GM12878 (cell line): ENCODE measurements at regions not wholly inside any gene's neighbourhood (a gene's known extent, or its start where the extent isn't known, plus 50 kb on each side); places are given as distances from the start of the nearest gene placed in this dataset.

Experiments used
- ATAC-seq: fragments of 200-7000 bp; cut with Tn5 transposase; 3 replicates; pipeline ENCODE4 v1.9.1; 2020; ENCODE audit warnings: mild to moderate bottlenecking, moderate library complexity
- BruUV-seq: library from RNA; stranded (reverse); fragments of 400-500 nt; replicated peaks from 2 replicates; lab custom pipeline; 2021; lab: Mats Ljungman, UMichigan
- CTCF ChIA-PET: fragments of 300-600 bp; sonication (Branson Sonifier 250); formaldehyde crosslinking; extraction: SDS; loops from one replicate; lab custom pipeline; 2021; ENCODE audit warnings: inconsistent platforms; lab: Yijun Ruan, JAX
- POLR2A ChIA-PET: fragments of 350-600 bp; formaldehyde crosslinking; extraction: SDS; loops from one replicate; lab custom pipeline; 2021; ENCODE audit warnings: inconsistent platforms; lab: Charles Lee
- RAD21 ChIA-PET: fragments of 300-600 bp; sonication (Branson Sonifier 250); formaldehyde crosslinking; loops from one replicate; lab custom pipeline; 2023; ENCODE audit warnings: antibody characterized with exemption; ENCODE audit not compliant: unreplicated experiment; lab: Charles Lee
- SMC1A ChIA-PET: fragments of 300-600 bp; sonication (Branson Sonifier 250); formaldehyde crosslinking; loops from one replicate; lab custom pipeline; 2023; ENCODE audit not compliant: unreplicated experiment, uncharacterized antibody; lab: Charles Lee
- DNase-seq: peaks from one replicate; pipeline ENCODE4 v3.0.0-alpha.2; 2011; ENCODE audit warnings: low read depth, low spot score
- FAIRE-seq: peaks from 3 replicates; lab custom pipeline; 2011; peaks lifted over from hg19 to GRCh38; lab: Jason Lieb, UNC
- H2AFZ ChIP-seq: 2 replicates; pipeline ENCODE4 v1.6.0; 2011; ENCODE audit warnings: low read depth, low read length, control low read depth; ENCODE audit not compliant: control insufficient read depth
- H3K27ac ChIP-seq: 2 replicates; pipeline ENCODE4 v1.5.1; 2011; ENCODE audit warnings: control low read depth; ENCODE audit not compliant: control insufficient read depth, insufficient read depth
- H3K27me3 ChIP-seq, 2 experiments: replicated peaks in 1 of 2; 2 replicates each; pipeline versions ENCODE4 v1.6.0 to v1.6.1; 2011; ENCODE audit warnings: low read length in 1 of 2; ENCODE audit not compliant: control insufficient read depth in 2 of 2, insufficient read depth in 2 of 2
- H3K36me3 ChIP-seq, 2 experiments: 2 replicates each; pipeline ENCODE4 v1.5.1; 2011; ENCODE audit warnings: low read length in 1 of 2; ENCODE audit not compliant: control insufficient read depth in 2 of 2, insufficient read depth in 2 of 2
- H3K4me1 ChIP-seq: 2 replicates; pipeline ENCODE4 v1.6.1; 2011; ENCODE audit warnings: mild to moderate bottlenecking, low read length, moderate library complexity, mixed read lengths; ENCODE audit not compliant: control insufficient read depth, insufficient read depth
- H3K4me2 ChIP-seq: 2 replicates; pipeline ENCODE4 v1.6.0; 2011; ENCODE audit warnings: control low read depth; ENCODE audit not compliant: control insufficient read depth, insufficient read depth
- H3K4me3 ChIP-seq: fragments of 200-600 bp; sonication (generic); 2 replicates; pipeline ENCODE4 v1.5.1; 2016
- H3K79me2 ChIP-seq: 2 replicates; pipeline ENCODE4 v1.6.0; 2011; ENCODE audit warnings: low read length; ENCODE audit not compliant: control insufficient read depth, insufficient read depth
- H3K9ac ChIP-seq: 2 replicates; pipeline ENCODE4 v1.8.0; 2011; ENCODE audit warnings: low read length, control low read depth, mixed read lengths; ENCODE audit not compliant: control insufficient read depth, insufficient read depth
- H3K9me3 ChIP-seq: replicated peaks from 3 replicates; pipeline ENCODE4 v1.5.1; 2011; ENCODE audit warnings: mild to moderate bottlenecking, low read length; ENCODE audit not compliant: control insufficient read depth, insufficient read depth
- H4K20me1 ChIP-seq: 2 replicates; pipeline ENCODE4 v1.6.0; 2011; ENCODE audit not compliant: control insufficient read depth, insufficient read depth
- CBFB ChIP-seq: IDR thresholded peaks from 2 replicates; pipeline ENCODE4 v1.6.1; 2016; ENCODE audit warnings: antibody characterized with exemption, low read depth
- RBBP5 ChIP-seq: fragments of 200-600 bp; sonication (generic); conservative IDR thresholded peaks from 2 replicates; pipeline ENCODE4 v1.6.1; 2016
- RELA ChIP-seq: fragments of 450-650 bp; IDR thresholded peaks from 2 replicates; pipeline ENCODE4 v1.8.0; 2014; ENCODE audit warnings: borderline replicate concordance; ENCODE audit not compliant: partially characterized antibody
- SREBF1 ChIP-seq: IDR thresholded peaks from 2 replicates; pipeline ENCODE4 v1.6.1; 2012; ENCODE audit warnings: mild to moderate bottlenecking, low read length
- ZNF622 ChIP-seq: fragments of 450-650 bp; IDR thresholded peaks from 2 replicates; pipeline ENCODE4 v1.6.1; 2017; ENCODE audit warnings: mild to moderate bottlenecking, inconsistent platforms
- ZZZ3 ChIP-seq: IDR thresholded peaks from 2 replicates; pipeline ENCODE4 v1.6.1; 2011; ENCODE audit warnings: low read depth; ENCODE audit not compliant: control insufficient read depth, insufficient read length
- WGBS: methylation state at CpG from one replicate; pipeline ENCODE4 v1.1.6; 2016; ENCODE audit warnings: low lambda C conversion rate; ENCODE audit not compliant: insufficient replicate concordance, insufficient coverage; ENCODE audit errors: missing lambda C conversion rate; 5-methylcytosine and 5-hydroxymethylcytosine counted together
- in situ Hi-C: fragments of 300-500 bp; cut with MboI; formaldehyde crosslinking; loops from 9 replicates; pipeline ENCODE4 v1.14.3; 2018; ENCODE audit warnings: mixed read lengths
- intact Hi-C: fragments of 100-400 bp; cut with micrococcal nuclease; formaldehyde crosslinking; loops from one replicate; pipeline ENCODE4 v1.14.2; 2022; ENCODE audit not compliant: unreplicated experiment
- TF ChIP-seq, protein P1 (sequence below): IDR thresholded peaks from 2 replicates; pipeline ENCODE4 v1.6.1; 2011; ENCODE audit warnings: low read depth, mild to moderate bottlenecking, low read length, moderate library complexity, borderline replicate concordance; ENCODE audit errors: extremely low read depth
- TF ChIP-seq, protein P2 (sequence below): IDR thresholded peaks from 2 replicates; pipeline ENCODE4 v1.6.1; 2012; ENCODE audit warnings: low read depth, low read length, improper control_type of control experiment

DNA sequence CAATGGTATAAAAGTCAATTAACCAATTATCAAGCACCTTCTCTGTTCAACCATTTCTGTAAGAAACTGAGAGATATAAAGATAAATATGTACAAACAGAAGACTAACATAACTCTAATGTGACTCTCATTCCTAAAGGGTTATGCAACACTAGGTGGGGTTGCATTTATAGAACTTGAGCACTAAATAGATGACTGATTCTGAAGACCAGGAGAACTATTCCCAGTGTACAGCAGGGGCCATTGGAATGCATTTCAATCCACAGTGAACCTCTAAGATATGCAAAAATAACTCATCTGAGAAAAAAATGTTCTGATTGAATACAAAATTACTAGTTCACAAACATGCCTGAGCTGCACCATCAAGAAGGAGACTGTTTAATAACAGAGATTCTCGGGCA lies 341.2 kb upstream of the STEAP1 start (continued):
- TF ChIP-seq, protein P1, sequence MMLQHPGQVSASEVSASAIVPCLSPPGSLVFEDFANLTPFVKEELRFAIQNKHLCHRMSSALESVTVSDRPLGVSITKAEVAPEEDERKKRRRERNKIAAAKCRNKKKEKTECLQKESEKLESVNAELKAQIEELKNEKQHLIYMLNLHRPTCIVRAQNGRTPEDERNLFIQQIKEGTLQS: no peak
- TF ChIP-seq, all 136 proteins: peak for 0

DNA sequence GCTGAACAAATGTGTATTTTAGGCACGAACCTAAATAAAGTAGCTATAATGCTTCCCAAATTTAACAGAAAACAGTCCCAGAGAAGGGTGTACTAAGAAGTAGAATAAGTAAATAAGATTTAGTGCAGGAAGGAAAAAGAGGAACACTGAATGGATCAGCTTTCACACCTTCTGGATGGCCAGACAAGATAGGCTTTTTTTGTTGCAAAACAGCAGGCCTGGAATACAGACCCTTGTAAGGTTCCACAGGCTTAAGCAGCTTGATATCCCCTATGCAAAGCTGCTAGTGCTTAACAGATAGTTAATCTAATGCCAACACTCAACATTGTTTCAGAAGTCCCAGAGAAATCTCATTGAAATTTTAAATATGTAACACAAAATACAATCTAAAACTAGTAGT lies 328.1 kb upstream of the STEAP1 start:
- Histone ChIP-seq H3K9me3 (no peaks in the 10 kb centered on the region), H2AFZ (no peak overlapping the region), H3K27me3 (no peaks in the 10 kb centered on the region)
- in situ Hi-C loops (no loop called here), intact Hi-C loops (no loop called here)
- no TSS peak for BruUV-seq
- ChIA-PET SMC1A (interaction anchor here (0.7 to 1.4 kb wide), 2 partner anchors 10 to 12 kb away, joined by 3 read pairs; no protein-coding TSS in a partner anchor), POLR2A (no interaction called here), CTCF (no interaction called here)
- FAIRE-seq (no peak), DNase-seq (no peak), ATAC-seq (no peak)
- TF ChIP-seq SREBF1 (no peak), RBBP5 (no peak), ZZZ3 (no peak), CBFB (no peak)
- TF ChIP-seq, all 136 proteins: peak for 0
- Histone ChIP-seq H3K4me1 (no peaks in the 10 kb centered on the region), H4K20me1 (no peaks in the 10 kb centered on the region), H3K9ac (no peak overlapping the region), H3K4me2 (no peak overlapping the region), H3K79me2 (no peaks in the 10 kb centered on the region), H3K36me3 (no peaks in the 10 kb centered on the region), H3K27ac (no peak overlapping the region), H3K4me3 (no peak overlapping the region)
- WGBS: 0% methylated on average over 1 of the region's 1 CpG
- RAD21 ChIA-PET: no interaction called here

DNA sequence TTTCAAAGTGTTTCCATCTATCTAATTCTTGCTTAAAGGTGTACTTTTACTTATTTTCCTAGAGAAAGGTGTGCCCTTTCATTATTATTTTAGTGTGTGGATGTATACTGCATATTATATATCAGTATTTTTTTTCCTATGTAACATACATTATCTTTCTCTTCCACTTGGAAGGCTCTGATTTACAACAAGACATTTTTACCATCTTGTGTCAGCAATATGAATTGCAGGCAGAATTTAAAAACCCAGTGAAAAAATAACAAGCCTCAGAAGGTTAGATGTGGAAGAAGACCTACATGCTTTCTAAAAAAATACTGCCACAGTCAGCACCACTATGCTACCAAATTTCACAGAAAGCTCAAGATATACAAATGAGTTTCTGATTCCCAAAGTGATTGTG lies 327.7 kb upstream of the STEAP1 start:
- H3K9me3 ChIP-seq: no peaks in the 10 kb centered on the region
- ChIA-PET SMC1A (interaction anchor here (0.7 to 1.4 kb wide), 2 partner anchors 10 to 11 kb away, joined by 3 read pairs; no protein-coding TSS in a partner anchor), POLR2A (no interaction called here), CTCF (no interaction called here), RAD21 (no interaction called here)
- H4K20me1 ChIP-seq: no peaks in the 10 kb centered on the region
- BruUV-seq: no TSS peak
- no peak for TF ChIP-seq RELA
- TF ChIP-seq ZNF622: no peak
- TF ChIP-seq, protein P2, sequence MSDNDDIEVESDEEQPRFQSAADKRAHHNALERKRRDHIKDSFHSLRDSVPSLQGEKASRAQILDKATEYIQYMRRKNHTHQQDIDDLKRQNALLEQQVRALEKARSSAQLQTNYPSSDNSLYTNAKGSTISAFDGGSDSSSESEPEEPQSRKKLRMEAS: no peak
- intact Hi-C loops: no loop called here
- FAIRE-seq (no peak), DNase-seq (no peak), ATAC-seq (no peak)
- no peaks in the 10 kb centered on the region for H3K79me2 ChIP-seq
- no peaks in the 10 kb centered on the region for H3K4me1 ChIP-seq
- H3K4me2 ChIP-seq: no peak overlapping the region
- H3K4me3 ChIP-seq: no peak overlapping the region
- no peak overlapping the region for H3K9ac ChIP-seq
- H3K27me3 ChIP-seq: no peaks in the 10 kb centered on the region
- in situ Hi-C loops: no loop called here
- H2AFZ ChIP-seq: no peak overlapping the region
- H3K36me3 ChIP-seq: no peaks in the 10 kb centered on the region
- H3K27ac ChIP-seq: no peak overlapping the region
